HG03378 (cell line): ENCODE measurements at regions not wholly inside any gene's neighbourhood (a gene's known extent, or its start where the extent isn't known, plus 50 kb on each side); places are given as distances from the start of the nearest gene placed in this dataset.
A peak's percentile ranks its signal among the peaks of the same experiment; 100 is the strongest.
"Not testable (repeated sequence)": the region's sequence is repeated elsewhere in the genome, so short reads cannot be mapped to it uniquely, and the experiment has no call there.

ENCODE experiments used
- ATAC-seq: cut with Tn5 transposase; IDR thresholded peaks from one replicate; pipeline ENCODE4 v1.9.1; 2021; ENCODE audit warnings: mild to moderate bottlenecking, moderate library complexity; ENCODE audit not compliant: unreplicated experiment

DNA sequence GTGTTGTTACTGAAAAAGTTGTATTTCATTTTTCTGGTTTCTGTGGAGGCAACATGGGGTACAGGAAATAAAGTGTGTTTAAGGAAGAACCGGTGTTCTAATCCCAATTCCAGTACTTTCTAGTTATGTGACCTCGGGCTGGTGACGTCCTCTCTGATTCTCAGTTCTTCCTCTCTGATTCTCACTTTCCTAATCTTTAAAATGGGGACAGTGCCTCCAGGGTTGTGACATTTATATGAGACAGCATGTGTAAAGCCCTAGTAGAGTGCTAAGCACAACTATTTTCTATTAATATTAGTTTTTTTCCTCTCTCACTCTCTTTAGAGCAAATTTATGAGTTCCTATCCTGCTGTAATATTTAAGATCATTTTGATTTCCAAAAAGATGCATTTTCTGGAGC, 50.9 kb upstream of the PTPDC1 start:
- no peak for ATAC-seq

DNA sequence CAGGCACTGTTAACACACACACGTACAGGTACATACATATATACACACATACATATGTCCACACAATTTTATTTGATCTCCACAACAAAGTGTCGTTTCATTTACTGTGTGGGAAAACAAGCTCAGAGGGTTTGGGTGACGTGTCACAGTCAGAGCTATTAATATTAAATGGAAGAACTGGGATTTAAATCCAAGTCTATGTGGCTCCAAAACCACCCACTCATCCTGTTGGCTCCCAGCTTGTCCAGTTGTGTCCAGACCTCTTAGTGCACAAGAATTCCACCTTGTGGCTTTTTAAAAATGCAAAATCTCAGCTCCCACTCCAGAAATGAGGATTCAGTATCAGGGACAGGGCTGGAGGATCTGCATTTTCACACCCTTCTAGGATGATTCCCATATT, 52.3 kb upstream of the PTPDC1 start:
- ATAC-seq = no peak

DNA sequence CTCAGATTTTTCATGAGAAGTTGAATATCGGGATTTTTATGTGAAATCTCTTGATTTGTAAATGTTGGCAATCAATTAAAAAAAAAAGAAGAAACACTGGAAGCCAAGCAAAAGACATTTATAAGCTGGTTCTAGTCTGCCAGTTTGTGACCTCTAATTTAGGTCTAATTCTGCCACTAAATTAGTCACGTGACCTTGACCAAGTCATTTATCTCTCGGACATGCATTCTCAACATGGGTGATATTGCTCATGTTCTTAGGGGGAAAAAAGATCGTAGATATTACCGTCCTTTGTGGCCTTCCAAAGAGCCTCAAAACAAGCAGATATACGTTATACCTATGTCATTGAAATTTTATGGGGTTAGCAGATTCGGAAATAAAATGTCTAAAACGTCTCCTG, 52.9 kb upstream of the PTPDC1 start:
- no peak for ATAC-seq

DNA sequence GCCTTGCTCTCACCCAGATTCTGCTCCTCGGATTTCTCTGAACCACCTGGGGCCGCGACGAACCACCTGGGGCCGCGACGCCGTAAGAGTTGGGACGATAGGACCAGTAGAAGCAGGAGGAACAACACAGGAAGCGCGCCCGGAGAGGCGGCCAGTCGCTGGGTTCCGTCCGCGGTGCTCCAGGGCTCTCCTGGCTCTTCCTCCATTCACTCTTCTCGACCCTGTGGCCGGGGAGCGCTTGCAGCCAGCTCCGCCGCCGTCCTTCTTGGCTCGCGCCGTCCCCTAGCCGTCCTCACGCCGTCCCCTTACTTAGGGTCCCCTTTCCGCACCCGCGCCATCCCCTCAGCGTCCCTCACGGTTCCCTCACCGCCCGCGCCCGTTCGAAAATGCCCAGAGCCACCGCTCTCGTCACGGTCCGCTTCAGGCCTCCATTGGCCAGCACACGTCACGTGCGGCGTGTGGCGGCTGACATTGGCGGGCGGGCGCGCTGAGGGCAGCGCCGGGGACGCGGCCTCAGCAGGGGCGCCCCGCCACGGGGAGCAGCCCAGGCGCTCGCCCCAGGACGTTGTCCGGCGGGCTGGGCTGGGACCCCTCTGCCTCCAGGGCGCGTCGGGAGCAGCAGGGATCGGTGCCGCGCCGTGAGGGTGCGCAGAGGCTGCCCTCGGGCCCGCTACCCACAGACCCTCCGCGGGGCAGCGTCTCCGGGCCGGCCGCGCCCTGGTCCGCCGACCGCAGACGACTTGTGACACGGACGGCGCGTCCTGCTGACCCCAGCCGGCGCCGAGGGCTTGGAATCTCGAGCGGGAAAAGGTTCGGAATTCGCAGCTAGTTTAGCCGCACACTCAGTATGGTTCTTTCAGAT, 53.7 kb upstream of the PTPDC1 start:
- ATAC-seq = peak; percentile 83

DNA sequence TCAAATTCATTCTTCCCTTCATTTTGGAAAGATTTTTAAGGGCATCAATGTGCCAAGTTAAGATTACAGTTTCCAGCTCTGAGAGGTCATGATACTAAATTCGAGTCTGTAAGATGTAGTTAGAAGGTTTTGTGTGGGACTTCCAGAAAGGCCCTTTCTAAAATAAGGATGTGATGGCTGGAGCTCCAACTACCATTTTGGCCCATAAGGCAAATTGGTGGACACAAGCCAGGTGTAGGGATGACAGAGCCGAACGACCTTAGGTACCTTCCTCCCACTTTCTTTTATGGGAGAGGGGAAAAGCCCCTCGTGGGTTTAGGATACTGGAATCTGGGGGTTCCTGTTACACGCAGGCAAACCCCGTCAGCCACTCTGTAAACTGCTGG, 54.3 kb upstream of the PTPDC1 start:
- no peak for ATAC-seq

DNA sequence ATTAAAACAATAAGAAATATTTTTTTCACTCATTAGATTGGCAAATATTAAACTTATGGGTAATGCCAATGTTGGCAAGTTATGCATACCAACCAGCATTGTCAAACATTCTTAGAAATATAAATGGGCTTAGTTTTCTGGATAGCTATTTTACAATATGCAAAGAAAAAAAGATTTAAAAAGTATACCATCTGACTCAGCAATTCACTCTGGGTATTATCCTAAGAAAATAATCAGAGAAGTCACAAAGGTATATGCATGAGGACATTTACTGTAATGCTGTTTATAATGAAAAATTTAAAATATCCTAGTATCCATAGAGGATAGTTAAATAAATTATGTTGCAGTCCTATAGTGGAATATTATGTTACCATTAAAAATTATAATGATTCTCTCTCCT, 57.4 kb upstream of the PTPDC1 start:
- ATAC-seq = no peak

DNA sequence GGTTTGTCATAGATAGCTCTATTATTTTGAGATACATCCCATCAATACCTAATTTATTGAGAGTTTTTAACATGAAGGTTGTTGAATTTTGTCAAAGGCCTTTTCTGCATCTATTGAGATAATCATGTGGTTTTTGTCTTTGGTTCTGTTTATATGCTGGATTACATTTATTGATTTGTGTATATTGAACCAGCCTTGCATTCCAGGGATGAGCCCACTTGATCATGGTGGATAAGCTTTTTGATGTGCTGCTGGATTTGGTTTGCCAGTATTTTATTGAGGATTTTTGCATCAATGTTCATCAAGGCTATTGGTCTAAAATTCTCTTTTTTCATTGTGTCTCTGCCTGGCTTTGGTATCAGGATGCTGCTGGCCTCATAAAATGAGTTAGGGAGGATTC, 61.8 kb upstream of the PTPDC1 start:
- ATAC-seq = not testable (repeated sequence)

DNA sequence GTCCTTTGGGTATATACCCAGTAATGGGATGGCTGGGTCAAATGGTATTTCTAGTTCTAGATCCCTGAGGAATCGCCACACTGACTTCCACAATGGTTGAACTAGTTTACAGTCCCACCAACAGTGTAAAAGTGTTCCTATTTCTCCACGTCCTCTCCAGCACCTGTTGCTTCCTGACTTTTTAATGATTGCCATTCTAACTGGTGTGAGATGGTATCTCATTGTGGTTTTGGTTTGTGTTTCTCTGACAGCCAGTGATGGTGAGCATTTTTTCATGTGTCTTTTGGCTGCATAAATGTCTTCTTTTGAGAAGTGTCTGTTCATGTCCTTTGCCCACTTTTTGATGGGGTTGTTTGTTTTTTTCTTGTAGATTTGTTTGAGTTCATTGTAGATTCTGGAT, 63.4 kb upstream of the PTPDC1 start:
- not testable (repeated sequence) for ATAC-seq

DNA sequence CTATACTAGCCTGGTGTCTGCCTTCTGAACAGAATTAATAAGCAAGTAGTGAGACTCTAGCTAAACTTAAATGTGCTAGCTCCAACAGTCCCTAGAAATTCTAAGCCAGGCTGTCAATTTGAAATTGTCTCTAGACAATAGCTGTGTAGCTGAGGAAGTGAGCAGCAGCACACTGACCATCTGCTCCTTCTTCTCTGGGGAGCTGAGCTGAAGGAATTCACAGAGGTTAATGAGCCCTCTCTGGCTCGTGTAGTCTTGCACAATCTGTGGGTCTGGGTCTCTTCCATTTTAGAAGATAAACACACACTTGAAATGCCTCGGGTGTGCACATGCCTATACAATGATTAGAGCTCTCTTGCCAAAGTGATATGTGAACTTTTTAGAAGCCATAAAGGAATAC, 63.5 kb upstream of the BARX1 start:
- ATAC-seq = no peak

DNA sequence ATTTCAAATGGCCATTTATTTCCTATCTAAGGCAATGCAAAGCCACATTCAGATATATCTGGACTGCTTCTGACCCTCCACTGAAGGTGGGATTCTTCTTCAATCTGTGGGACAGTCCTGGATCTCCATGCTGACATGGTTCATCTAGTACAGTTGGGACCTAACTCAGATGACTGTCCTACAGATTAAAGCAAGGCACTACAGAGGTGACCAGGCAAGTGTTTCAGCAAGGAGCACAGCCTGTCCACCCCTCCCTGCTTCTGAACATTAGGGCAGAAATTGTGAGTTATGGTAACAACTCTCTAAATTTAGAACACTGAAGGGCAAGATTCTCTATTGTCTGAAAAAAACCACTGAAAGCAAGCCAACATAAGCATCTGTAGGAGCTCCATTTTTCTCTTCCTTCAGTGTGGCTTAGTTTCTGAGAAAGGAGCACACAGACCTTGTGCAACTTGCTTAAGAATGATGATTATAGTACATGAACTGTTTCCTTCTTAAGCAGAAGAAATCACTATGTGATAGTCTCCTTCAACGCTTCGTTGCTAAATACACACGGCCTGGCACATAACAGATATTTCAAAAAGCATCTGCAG, 62.9 kb upstream of the BARX1 start:
- ATAC-seq = no peak

DNA sequence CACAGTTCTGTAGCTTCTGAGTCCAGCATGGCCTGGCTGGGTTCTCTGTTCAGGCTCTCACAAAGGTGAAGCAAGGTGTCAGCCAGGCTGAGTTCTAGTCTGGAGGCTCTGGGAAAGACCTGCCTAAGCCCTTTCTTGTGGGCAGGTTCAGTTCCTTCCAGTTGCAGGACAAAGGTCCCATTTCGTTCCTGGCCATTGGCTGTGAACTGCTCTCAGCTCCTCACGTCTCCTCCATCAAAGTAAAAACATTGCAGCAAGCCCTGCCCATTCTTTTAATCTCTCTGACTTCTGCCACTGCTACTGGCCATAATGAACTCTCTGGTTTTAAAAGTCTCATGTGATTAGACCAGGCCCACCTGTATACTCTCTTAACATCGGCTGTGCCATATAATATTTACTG, 61.6 kb upstream of the BARX1 start:
- no peak for ATAC-seq

DNA sequence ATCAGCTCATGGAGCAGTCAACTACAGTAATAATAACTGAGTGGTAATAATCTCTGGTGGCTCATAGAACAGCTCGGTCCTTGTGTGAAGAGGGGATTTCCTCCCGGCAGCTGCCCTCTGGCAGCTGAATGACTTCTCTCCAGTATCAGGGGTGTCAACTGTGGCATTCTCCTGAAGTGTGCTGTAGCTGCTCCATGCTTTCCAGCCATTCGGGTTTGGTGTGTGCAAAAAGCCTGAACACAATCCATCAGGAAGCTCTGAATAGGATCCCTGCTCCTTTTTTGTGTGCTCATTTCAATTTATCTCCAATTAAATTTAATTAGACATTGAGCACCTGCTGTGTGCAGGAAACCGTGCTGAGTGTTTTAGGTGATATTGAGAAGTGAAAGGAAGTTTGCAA, 59.8 kb upstream of the BARX1 start:
- no peak for ATAC-seq

DNA sequence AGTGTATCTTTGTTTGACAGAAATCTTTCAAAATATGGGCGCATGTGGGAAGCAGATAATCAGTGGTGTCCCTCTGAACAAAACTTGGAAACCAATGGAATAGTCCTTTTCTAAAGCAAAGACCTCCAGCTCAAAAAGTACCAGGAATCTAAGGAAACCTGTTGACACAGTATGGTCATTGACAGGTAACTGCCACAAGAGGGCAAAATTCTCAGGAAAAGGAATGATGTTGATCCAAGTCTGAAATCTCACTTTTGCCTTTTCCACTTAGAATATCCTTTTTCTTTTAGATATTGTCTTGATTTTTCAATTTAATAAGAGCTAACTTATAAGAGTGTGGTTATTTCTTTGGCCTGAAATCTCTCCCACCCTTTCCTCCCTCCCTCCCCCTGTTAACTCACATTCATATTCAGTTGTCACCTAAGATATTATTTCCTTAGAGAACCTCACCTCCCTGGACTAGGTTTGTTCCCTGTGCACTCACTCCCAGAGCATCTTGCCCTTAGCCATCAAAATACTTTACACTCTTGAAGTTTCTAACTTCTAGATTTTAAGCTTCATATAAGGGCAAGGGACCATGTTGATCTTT, 59.0 kb upstream of the BARX1 start:
- no peak for ATAC-seq

DNA sequence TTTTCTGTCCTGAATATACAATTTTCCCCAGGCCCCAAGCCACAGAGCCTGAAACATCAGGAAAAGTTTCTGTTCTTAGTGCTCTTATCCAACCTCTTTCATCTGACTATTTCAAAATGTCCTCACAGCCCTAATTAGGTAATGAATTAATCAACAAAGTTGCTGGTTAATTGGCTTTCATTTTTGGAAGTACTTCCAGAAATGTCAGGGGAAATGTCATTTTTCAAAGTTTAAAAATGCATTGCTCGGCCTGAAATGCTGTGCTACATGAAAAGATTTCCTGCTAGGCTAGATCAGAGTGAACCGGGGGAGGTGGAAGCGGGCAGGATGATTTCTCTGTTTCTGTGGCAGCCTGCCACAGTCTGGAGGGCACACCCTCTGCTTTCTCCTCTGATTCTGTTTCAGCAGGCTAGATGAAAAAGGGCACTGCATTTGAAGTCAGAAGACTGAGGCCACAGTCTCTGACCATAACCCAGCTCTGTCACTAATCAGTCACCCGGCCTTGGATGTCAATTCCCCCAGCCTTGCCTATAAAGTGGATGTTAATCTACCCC, 55.9 kb upstream of the BARX1 start:
- ATAC-seq = no peak

DNA sequence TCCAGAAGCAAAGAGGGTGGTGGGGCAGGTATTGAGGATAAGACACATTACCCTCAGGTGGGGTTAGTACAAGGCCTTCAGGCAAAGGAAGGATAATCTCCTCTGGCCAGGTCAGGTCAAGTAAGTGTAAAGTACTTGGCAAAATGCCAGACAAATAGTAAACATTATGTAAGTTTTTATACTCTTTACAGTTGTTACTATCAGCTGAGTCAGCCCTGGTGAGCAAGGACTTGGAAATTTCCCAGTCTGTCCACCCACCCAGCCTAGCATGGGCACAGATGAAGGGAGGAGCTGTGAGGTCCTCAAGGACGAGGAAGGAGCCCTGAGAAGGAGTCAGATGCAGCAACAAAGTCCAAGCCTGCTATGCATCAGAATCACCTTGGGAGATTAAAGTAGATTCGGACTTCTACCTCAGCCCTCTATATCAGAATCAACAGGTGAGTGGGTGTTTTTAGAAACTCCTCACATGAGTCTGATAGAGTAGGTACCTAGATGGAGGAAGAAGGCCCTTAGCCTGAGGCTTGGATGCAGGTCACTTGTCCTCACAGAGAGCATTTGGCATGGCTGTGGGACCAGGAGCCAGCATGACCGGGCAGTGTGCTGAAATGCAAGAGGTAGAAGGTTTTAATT, 50.2 kb upstream of the BARX1 start:
- no peak for ATAC-seq
